ENCODE measurements at regions not wholly inside any gene's neighbourhood (a gene's known extent, or its start where the extent isn't known, plus 50 kb on each side); places are given as distances from the start of the nearest gene placed in this dataset.

GRCh38 chr5:124891179-124891578 is 144.7 kb upstream of the ZNF608 start:
- DNase-seq (no peak), ATAC-seq (ENCODE audit: insufficient read depth, low FRiP score) (no peak)
- Histone ChIP-seq H3K9me3 (ENCODE audit: control insufficient read depth in 4 of 4, insufficient read depth in 3 of 4, low read length in 3 of 4) (peaks cover 0 to 3% (median 0%) of the 10 kb centered on the region in 4 donors), H3K4me1 (ENCODE audit: control insufficient read depth in 5 of 5, insufficient read depth in 5 of 5, low read length in 5 of 5) (peaks cover 0 to 41% (median 15%) of the 10 kb centered on the region in 5 donors), H3K27ac (ENCODE audit: low read depth in 1 of 2, low read length in 1 of 2) (no peak overlapping the region), H3K9ac (ENCODE audit: insufficient read depth in 1 of 2, low read length in 2 of 2) (no peak overlapping the region), H3K36me3 (ENCODE audit: control insufficient read depth in 4 of 4, insufficient read depth in 4 of 4, low read length in 4 of 4) (no peaks in the 10 kb centered on the region), H3K4me3 (no peak overlapping the region), H3K27me3 (ENCODE audit: control insufficient read depth in 3 of 3, insufficient read depth in 3 of 3, low read length in 2 of 3) (no peaks in the 10 kb centered on the region)
- TF ChIP-seq CTCF (IDR thresholded peaks at IDR 0.05; ENCODE audit: control extremely low read depth, extremely low read depth): no peak
- WGBS, 2 donors: 95 to 98% methylated on average over 4 of the region's 4 CpGs

GRCh38 chr5:124892185-124892848 is 145.9 kb upstream of the ZNF608 start:
- Histone ChIP-seq H3K9me3 (ENCODE audit: control insufficient read depth in 4 of 4, insufficient read depth in 3 of 4, low read length in 3 of 4) (peaks cover 0 to 3% (median 0%) of the 10 kb centered on the region in 4 donors), H3K36me3 (ENCODE audit: control insufficient read depth in 4 of 4, insufficient read depth in 4 of 4, low read length in 4 of 4) (no peaks in the 10 kb centered on the region), H3K4me1 (ENCODE audit: control insufficient read depth in 5 of 5, insufficient read depth in 5 of 5, low read length in 5 of 5) (peaks cover 0 to 39% (median 6%) of the 10 kb centered on the region in 5 donors), H3K4me3 (no peak overlapping the region), H3K27ac (ENCODE audit: low read depth in 1 of 2, low read length in 1 of 2) (no peak overlapping the region), H3K27me3 (ENCODE audit: control insufficient read depth in 3 of 3, insufficient read depth in 3 of 3, low read length in 2 of 3) (no peaks in the 10 kb centered on the region), H3K9ac (ENCODE audit: insufficient read depth in 1 of 2, low read length in 2 of 2) (no peak overlapping the region)
- no peak for TF ChIP-seq CTCF (IDR thresholded peaks at IDR 0.05; ENCODE audit: control extremely low read depth, extremely low read depth)
- no peak for ATAC-seq (ENCODE audit: insufficient read depth, low FRiP score)
- 98 to 99% methylated on average over 39 to 48 of the region's 48 CpGs for WGBS, 2 donors
- DNase-seq: no peak

- H3K9ac ChIP-seq (ENCODE audit: insufficient read depth in 1 of 2, low read length in 2 of 2): no peak overlapping the region
- no peak overlapping the region for H3K4me3 ChIP-seq
- ATAC-seq (ENCODE audit: insufficient read depth, low FRiP score) (no peak), DNase-seq (no peak)
- peaks cover 0 to 17% (median under 1%) of the 10 kb centered on the region in 5 donors for H3K4me1 ChIP-seq (ENCODE audit: control insufficient read depth in 5 of 5, insufficient read depth in 5 of 5, low read length in 5 of 5)
- no peak for TF ChIP-seq CTCF (IDR thresholded peaks at IDR 0.05; ENCODE audit: control extremely low read depth, extremely low read depth)
- no peak overlapping the region for H3K27ac ChIP-seq (ENCODE audit: low read depth in 1 of 2, low read length in 1 of 2)
- H3K36me3 ChIP-seq (ENCODE audit: control insufficient read depth in 4 of 4, insufficient read depth in 4 of 4, low read length in 4 of 4): no peaks in the 10 kb centered on the region
- no peaks in the 10 kb centered on the region for H3K27me3 ChIP-seq (ENCODE audit: control insufficient read depth in 3 of 3, insufficient read depth in 3 of 3, low read length in 2 of 3)
- 70 to 81% methylated on average over 4 of the region's 4 CpGs for WGBS, 2 donors
- peaks cover 0 to 3% (median 0%) of the 10 kb centered on the region in 4 donors for H3K9me3 ChIP-seq (ENCODE audit: control insufficient read depth in 4 of 4, insufficient read depth in 3 of 4, low read length in 3 of 4)
Measured at GRCh38 chr5:124894541-124894940, 148.1 kb upstream of the ZNF608 start.

- DNase-seq (no peak), ATAC-seq (ENCODE audit: insufficient read depth, low FRiP score) (no peak)
- Histone ChIP-seq H3K27ac (ENCODE audit: low read depth in 1 of 2, low read length in 1 of 2) (no peak overlapping the region), H3K36me3 (ENCODE audit: control insufficient read depth in 4 of 4, insufficient read depth in 4 of 4, low read length in 4 of 4) (no peaks in the 10 kb centered on the region), H3K9ac (ENCODE audit: insufficient read depth in 1 of 2, low read length in 2 of 2) (no peak overlapping the region), H3K4me3 (no peak overlapping the region), H3K27me3 (ENCODE audit: control insufficient read depth in 3 of 3, insufficient read depth in 3 of 3, low read length in 2 of 3) (no peaks in the 10 kb centered on the region), H3K9me3 (ENCODE audit: control insufficient read depth in 4 of 4, insufficient read depth in 3 of 4, low read length in 3 of 4) (peaks cover 0 to 3% (median 0%) of the 10 kb centered on the region in 4 donors), H3K4me1 (ENCODE audit: control insufficient read depth in 5 of 5, insufficient read depth in 5 of 5, low read length in 5 of 5) (peaks cover 0 to 12% (median 0%) of the 10 kb centered on the region in 5 donors)
- 52 to 62% methylated on average over 2 of the region's 2 CpGs for WGBS, 2 donors
- no peak for TF ChIP-seq CTCF (IDR thresholded peaks at IDR 0.05; ENCODE audit: control extremely low read depth, extremely low read depth)
Measured at GRCh38 chr5:124895236-124895635, 148.8 kb upstream of the ZNF608 start.

Data from lung (tissue), 11 donors.